IMR-90 (cell line): ENCODE measurements at regions not wholly inside any gene's neighbourhood (a gene's known extent, or its start where the extent isn't known, plus 50 kb on each side); places are given as distances from the start of the nearest gene placed in this dataset.

ENCODE experiments used
- FOS ChIP-seq: fragments of 150-350 bp; IDR thresholded peaks from 2 replicates; pipeline ENCODE4 v1.6.1; 2016; ENCODE audit warnings: low read depth, low read length
- MAFK ChIP-seq: IDR thresholded peaks from 2 replicates; pipeline ENCODE4 v1.6.1; 2012; ENCODE audit warnings: low read depth, low read length, improper control_type of control experiment
- MAZ ChIP-seq: IDR thresholded peaks from 2 replicates; pipeline ENCODE4 v1.6.1; 2012; ENCODE audit warnings: low read depth, mild to moderate bottlenecking, low read length, improper control_type of control experiment, moderate library complexity, borderline replicate concordance
- MXI1 ChIP-seq: IDR thresholded peaks from 2 replicates; pipeline ENCODE4 v1.6.1; 2012; ENCODE audit warnings: low read depth, mild to moderate bottlenecking, low read length, moderate library complexity, borderline replicate concordance
- NFE2L2 ChIP-seq: fragments of 150-350 bp; IDR thresholded peaks from 2 replicates; pipeline ENCODE4 v1.6.1; 2016; ENCODE audit warnings: low read depth, mild to moderate bottlenecking, low read length
- POLR2A ChIP-seq: IDR thresholded peaks from 2 replicates; pipeline ENCODE4 v1.6.1; 2012; ENCODE audit warnings: mild to moderate bottlenecking, low read depth, low read length
- RAD21 ChIP-seq: IDR thresholded peaks from 2 replicates; pipeline ENCODE4 v1.6.1; 2012; ENCODE audit warnings: low read length, improper control_type of control experiment
- RCOR1 ChIP-seq: IDR thresholded peaks from 2 replicates; pipeline ENCODE4 v1.6.1; 2012; ENCODE audit warnings: mild to moderate bottlenecking, low read length, improper control_type of control experiment; ENCODE audit not compliant: insufficient replicate concordance
- RFX5 ChIP-seq: IDR thresholded peaks from 2 replicates; pipeline ENCODE4 v1.8.0; 2012; ENCODE audit warnings: low read depth, mild to moderate bottlenecking, low read length, moderate library complexity
- TF ChIP-seq, protein P1 (sequence below): conservative IDR thresholded peaks from 2 replicates; pipeline ENCODE4 v1.5.1; 2012; ENCODE audit warnings: mild to moderate bottlenecking, low read depth, low read length, improper control_type of control experiment
- TF ChIP-seq, protein P2 (sequence below): fragments of 150-350 bp; IDR thresholded peaks from 2 replicates; pipeline ENCODE4 v1.6.1; 2017; ENCODE audit warnings: mild to moderate bottlenecking, antibody characterized with exemption, low read length, low read depth
- TF ChIP-seq, protein P3 (sequence below): fragments of 150-350 bp; IDR thresholded peaks from 2 replicates; pipeline ENCODE4 v1.6.1; 2016; ENCODE audit warnings: low read depth, mild to moderate bottlenecking, low read length, moderate library complexity, borderline replicate concordance

DNA sequence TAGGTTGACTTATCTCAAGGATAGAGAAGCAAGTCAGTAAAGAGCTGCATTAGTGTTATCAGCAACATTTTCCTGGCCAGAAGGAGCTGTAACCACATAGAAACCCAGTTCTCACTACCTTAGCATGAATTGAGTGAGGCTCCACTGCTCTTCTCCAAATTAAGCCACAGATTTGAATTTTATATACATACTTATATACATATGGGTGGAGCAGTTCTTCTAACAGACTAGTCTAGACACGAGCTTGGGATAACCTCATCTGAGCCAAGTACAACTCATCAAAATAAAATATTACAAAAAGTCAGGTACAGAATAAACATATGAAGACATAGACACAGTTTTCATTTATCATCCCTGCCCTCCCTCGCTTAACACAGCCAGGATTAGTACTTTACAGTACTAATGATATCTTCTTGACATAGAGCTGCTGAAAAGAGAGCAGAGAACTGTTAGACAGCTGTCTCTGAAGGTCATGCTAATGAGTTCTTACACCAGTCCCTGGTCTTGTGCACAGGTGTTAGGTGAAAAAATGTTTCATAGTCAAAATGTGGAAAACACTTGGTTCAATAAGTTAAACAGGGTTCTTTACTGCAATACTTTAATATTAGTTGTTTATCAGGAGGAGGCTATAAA, 147.4 kb upstream of the HTR1E start:
- TF ChIP-seq, protein P1, sequence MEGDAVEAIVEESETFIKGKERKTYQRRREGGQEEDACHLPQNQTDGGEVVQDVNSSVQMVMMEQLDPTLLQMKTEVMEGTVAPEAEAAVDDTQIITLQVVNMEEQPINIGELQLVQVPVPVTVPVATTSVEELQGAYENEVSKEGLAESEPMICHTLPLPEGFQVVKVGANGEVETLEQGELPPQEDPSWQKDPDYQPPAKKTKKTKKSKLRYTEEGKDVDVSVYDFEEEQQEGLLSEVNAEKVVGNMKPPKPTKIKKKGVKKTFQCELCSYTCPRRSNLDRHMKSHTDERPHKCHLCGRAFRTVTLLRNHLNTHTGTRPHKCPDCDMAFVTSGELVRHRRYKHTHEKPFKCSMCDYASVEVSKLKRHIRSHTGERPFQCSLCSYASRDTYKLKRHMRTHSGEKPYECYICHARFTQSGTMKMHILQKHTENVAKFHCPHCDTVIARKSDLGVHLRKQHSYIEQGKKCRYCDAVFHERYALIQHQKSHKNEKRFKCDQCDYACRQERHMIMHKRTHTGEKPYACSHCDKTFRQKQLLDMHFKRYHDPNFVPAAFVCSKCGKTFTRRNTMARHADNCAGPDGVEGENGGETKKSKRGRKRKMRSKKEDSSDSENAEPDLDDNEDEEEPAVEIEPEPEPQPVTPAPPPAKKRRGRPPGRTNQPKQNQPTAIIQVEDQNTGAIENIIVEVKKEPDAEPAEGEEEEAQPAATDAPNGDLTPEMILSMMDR, result no peak
- TF ChIP-seq MAZ, result no peak
- no peak for TF ChIP-seq POLR2A
- TF ChIP-seq, protein P2, sequence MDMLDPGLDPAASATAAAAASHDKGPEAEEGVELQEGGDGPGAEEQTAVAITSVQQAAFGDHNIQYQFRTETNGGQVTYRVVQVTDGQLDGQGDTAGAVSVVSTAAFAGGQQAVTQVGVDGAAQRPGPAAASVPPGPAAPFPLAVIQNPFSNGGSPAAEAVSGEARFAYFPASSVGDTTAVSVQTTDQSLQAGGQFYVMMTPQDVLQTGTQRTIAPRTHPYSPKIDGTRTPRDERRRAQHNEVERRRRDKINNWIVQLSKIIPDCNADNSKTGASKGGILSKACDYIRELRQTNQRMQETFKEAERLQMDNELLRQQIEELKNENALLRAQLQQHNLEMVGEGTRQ, result no peak
- TF ChIP-seq RAD21, result no peak
- no peak for TF ChIP-seq RCOR1
- TF ChIP-seq MXI1, result no peak
- TF ChIP-seq FOS, result no peak
- no peak for TF ChIP-seq RFX5
- TF ChIP-seq MAFK, result no peak
- TF ChIP-seq, protein P3, sequence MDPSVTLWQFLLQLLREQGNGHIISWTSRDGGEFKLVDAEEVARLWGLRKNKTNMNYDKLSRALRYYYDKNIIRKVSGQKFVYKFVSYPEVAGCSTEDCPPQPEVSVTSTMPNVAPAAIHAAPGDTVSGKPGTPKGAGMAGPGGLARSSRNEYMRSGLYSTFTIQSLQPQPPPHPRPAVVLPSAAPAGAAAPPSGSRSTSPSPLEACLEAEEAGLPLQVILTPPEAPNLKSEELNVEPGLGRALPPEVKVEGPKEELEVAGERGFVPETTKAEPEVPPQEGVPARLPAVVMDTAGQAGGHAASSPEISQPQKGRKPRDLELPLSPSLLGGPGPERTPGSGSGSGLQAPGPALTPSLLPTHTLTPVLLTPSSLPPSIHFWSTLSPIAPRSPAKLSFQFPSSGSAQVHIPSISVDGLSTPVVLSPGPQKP, result no peak
- TF ChIP-seq NFE2L2, result no peak
